Upper lobe of right lung (tissue), 1 donor: ENCODE measurements at regions not wholly inside any gene's neighbourhood (a gene's known extent, or its start where the extent isn't known, plus 50 kb on each side); places are given as distances from the start of the nearest gene placed in this dataset.

Experiments
- ATAC-seq: fragments of 200-7000 bp; cut with Tn5 transposase; one replicate; pipeline ENCODE4 v1.9.1; 2020; ENCODE audit warnings: mild to moderate bottlenecking, moderate library complexity
- DNase-seq: peaks from one replicate; pipeline ENCODE4 v3.0.0-alpha.2; 2020
- H3K27ac ChIP-seq: fragments of 200-600 bp; one replicate; pipeline ENCODE4 v1.8.0; 2022
- H3K27me3 ChIP-seq: fragments of 200-600 bp; one replicate; pipeline ENCODE4 v1.8.0; 2022; ENCODE audit warnings: mild to moderate bottlenecking
- H3K36me3 ChIP-seq: fragments of 200-600 bp; one replicate; pipeline ENCODE4 v1.8.0; 2022
- H3K4me1 ChIP-seq: fragments of 200-600 bp; one replicate; pipeline ENCODE4 v1.8.0; 2022
- H3K4me3 ChIP-seq: fragments of 200-600 bp; one replicate; pipeline ENCODE4 v1.8.0; 2022; ENCODE audit warnings: mild to moderate bottlenecking
- H3K9me3 ChIP-seq: fragments of 200-600 bp; one replicate; pipeline ENCODE4 v1.8.0; 2022
- intact Hi-C: fragments of 100-400 bp; cut with DNase I; formaldehyde crosslinking; loops from one replicate; pipeline ENCODE4 v1.11.0; 2022
- TF ChIP-seq, protein P1 (sequence below): fragments of 200-600 bp; IDR thresholded peaks from one replicate; pipeline ENCODE4 v1.8.0; 2022; ENCODE audit warnings: antibody characterized with exemption
- donor health status: DM: no; HTN: yes; CAD: no; lungs with severe emphysema.

DNA sequence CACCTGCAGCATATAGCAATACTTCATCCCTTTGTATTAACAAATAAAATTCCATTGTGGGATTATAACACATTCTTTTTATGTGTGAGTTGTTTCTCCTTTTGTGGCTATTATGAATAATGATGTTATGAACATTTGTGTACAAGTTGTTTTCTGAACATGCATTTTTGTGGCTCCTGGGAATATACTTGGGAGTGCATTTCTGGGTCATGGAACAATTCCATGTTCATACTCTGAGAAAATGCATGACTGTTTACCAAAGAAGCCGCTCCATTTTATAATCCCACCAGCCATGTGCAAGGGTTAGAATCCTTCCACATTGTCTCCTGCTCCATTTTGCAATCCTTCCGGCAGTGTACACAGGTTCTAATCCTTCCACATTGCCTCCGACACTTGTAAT is 713.8 kb downstream of the TBC1D22A start:
- H3K27ac ChIP-seq: no peak overlapping the region
- peaks cover 12% of the 10 kb centered on the region for H3K27me3 ChIP-seq
- TF ChIP-seq, protein P1, sequence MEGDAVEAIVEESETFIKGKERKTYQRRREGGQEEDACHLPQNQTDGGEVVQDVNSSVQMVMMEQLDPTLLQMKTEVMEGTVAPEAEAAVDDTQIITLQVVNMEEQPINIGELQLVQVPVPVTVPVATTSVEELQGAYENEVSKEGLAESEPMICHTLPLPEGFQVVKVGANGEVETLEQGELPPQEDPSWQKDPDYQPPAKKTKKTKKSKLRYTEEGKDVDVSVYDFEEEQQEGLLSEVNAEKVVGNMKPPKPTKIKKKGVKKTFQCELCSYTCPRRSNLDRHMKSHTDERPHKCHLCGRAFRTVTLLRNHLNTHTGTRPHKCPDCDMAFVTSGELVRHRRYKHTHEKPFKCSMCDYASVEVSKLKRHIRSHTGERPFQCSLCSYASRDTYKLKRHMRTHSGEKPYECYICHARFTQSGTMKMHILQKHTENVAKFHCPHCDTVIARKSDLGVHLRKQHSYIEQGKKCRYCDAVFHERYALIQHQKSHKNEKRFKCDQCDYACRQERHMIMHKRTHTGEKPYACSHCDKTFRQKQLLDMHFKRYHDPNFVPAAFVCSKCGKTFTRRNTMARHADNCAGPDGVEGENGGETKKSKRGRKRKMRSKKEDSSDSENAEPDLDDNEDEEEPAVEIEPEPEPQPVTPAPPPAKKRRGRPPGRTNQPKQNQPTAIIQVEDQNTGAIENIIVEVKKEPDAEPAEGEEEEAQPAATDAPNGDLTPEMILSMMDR: no peak
- H3K4me1 ChIP-seq: peaks cover 9% of the 10 kb centered on the region
- H3K36me3 ChIP-seq: no peaks in the 10 kb centered on the region
- intact Hi-C loops: no loop called here
- no peak for ATAC-seq
- DNase-seq: no peak
- no peaks in the 10 kb centered on the region for H3K9me3 ChIP-seq
- no peak overlapping the region for H3K4me3 ChIP-seq

DNA sequence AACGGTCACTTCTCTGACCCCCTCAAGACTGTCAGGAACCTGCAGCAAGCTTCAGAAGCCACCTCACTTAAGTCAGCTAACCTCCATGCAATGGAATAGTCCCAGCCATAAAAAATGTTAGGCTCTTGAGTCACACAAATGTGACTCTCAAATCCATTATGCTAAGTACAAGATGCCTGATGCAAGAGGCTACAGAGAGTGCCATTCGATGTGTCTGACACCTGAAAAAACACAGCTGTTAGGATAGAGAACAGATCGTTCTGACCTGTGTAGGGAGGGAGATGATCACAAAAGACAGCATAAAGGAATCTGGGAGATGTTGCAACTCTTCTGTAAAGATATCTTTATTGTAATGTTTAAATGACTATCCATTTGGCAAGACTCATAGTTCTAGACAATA is 712.4 kb downstream of the TBC1D22A start:
- TF ChIP-seq, protein P1: no peak
- intact Hi-C loops: no loop called here
- no peaks in the 10 kb centered on the region for H3K36me3 ChIP-seq
- peaks cover 9% of the 10 kb centered on the region for H3K27me3 ChIP-seq
- ATAC-seq (no peak), DNase-seq (no peak)
- H3K4me3 ChIP-seq: peak overlapping the region; percentile 6
- H3K4me1 ChIP-seq: peaks cover 9% of the 10 kb centered on the region
- no peak overlapping the region for H3K27ac ChIP-seq
- no peaks in the 10 kb centered on the region for H3K9me3 ChIP-seq

DNA sequence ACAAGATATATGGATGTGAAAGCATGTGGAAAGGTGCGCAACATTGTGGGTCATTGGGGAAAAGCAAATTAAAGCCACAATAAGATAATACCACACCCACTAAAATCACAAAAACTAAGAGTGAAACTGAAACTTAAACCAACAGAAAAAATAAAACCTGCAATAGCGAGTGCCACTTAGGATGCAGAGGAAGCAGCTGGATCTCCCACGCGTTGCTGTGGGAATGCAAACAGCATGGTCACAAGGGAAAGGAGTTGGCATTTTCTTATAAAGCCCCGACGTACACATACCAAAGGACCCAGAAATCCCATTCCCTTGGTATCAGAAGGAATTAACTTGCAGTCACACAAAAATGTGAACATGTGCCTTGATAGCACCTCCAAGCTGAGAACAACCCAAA is 712.0 kb downstream of the TBC1D22A start:
- ATAC-seq (no peak), DNase-seq (no peak)
- intact Hi-C loops: no loop called here
- H3K9me3 ChIP-seq: no peaks in the 10 kb centered on the region
- no peaks in the 10 kb centered on the region for H3K36me3 ChIP-seq
- TF ChIP-seq, protein P1: no peak
- H3K27ac ChIP-seq: no peak overlapping the region
- peaks cover 5% of the 10 kb centered on the region for H3K27me3 ChIP-seq
- peak overlapping the region; percentile 6 for H3K4me3 ChIP-seq
- H3K4me1 ChIP-seq: peaks cover 9% of the 10 kb centered on the region

DNA sequence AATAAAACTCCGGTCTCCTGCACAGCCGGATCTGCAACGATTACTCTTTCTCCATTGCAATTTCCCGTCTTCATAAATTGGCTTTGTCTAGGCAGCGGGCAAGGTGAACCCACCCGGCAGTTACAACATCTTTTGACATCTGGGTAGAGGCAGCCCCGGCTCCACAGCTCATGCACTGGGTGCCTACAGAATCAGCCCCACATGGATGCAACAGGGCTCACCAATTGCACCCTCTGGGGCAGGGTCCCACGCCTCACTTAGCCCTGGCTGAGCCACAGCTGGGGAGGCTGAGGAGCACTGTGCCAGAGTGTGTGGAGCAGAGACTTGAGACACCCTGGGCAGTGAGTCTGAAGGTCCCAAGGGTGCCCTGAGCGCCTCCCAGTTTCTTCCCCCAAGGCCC is 710.2 kb downstream of the TBC1D22A start:
- H3K9me3 ChIP-seq: no peaks in the 10 kb centered on the region
- no peak for ATAC-seq
- H3K4me3 ChIP-seq: no peak overlapping the region

DNA sequence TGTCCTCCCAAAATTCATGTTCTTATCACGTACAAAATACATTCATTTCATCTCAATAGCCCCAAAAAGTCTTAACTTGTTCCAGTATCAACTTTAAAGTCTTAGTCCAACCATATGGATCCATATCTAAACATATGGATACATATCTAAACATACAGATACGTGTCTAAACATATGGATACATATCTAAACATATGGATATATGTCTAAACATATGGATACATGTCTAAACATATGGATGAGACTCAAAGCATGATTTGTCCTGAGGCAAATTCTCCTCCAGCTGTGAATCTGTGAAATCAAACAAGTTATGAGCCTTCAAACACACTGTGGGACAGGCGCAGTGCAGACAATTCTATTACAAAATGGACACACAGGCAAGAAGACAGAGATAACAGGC is 709.0 kb downstream of the TBC1D22A start:
- ATAC-seq: no peak
- Histone ChIP-seq H3K4me1 (peaks cover 9% of the 10 kb centered on the region), H3K9me3 (no peaks in the 10 kb centered on the region), H3K27ac (no peak overlapping the region), H3K4me3 (no peak overlapping the region), H3K36me3 (no peaks in the 10 kb centered on the region), H3K27me3 (no peaks in the 10 kb centered on the region)
- intact Hi-C loops: no loop called here
- DNase-seq: no peak
- TF ChIP-seq, protein P1: no peak

More for the DNA sequence above, 710.2 kb downstream of the TBC1D22A start:
- H3K4me1 ChIP-seq: peaks cover 9% of the 10 kb centered on the region
- intact Hi-C loops: no loop called here
- no peaks in the 10 kb centered on the region for H3K36me3 ChIP-seq
- no peak for DNase-seq
- no peak overlapping the region for H3K27ac ChIP-seq
- no peaks in the 10 kb centered on the region for H3K27me3 ChIP-seq
- TF ChIP-seq, protein P1: no peak

DNA sequence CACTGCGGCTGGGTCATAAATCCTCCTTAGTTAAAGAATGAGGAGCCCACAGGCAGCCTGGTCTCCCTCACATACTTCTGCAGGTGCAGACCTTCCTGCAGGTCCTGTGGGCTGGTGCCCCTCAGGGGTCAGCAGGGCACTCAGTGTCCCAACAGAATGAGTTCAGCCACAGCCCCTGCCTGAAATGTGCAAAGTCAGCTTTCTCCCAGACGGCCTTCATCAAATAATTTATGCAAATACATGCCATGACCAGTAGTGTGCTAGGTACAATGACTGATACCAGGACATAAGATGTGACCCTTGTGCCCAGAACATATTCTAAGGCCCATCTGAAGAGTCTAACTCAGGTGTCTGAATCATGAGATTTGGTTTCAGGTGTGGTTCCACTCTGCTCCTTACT is 703.4 kb downstream of the TBC1D22A start:
- Histone ChIP-seq H3K36me3 (no peaks in the 10 kb centered on the region), H3K4me3 (no peak overlapping the region), H3K4me1 (no peaks in the 10 kb centered on the region), H3K9me3 (no peaks in the 10 kb centered on the region), H3K27me3 (no peaks in the 10 kb centered on the region), H3K27ac (no peak overlapping the region)
- intact Hi-C loops: no loop called here
- DNase-seq (no peak), ATAC-seq (no peak)
- TF ChIP-seq, protein P1: no peak
